ENCODE measurements at regions not wholly inside any gene's neighbourhood (a gene's known extent, or its start where the extent isn't known, plus 50 kb on each side); places are given as distances from the start of the nearest gene placed in this dataset.

DNA sequence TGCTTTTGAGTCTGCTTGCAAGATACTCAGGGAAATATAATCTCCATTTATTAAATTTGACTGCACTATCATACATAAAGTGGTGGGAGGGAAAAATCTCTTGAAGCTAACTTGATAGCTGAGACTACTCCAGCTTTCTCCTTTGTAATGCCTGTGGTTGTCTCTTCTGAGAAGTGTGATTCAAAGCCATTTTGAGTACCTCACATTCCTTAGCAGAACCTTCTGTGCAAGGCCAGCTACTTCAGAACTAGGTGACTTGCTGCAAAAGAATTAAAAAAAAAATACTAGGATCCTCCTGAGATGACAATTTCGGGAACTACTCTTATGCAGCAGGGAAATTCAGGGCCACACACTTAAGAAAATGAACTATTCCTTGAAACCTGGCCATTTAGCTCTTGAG, 294.8 kb downstream of the MDFIC start:
- no peaks in the 10 kb centered on the region for H3K4me1 ChIP-seq

DNA sequence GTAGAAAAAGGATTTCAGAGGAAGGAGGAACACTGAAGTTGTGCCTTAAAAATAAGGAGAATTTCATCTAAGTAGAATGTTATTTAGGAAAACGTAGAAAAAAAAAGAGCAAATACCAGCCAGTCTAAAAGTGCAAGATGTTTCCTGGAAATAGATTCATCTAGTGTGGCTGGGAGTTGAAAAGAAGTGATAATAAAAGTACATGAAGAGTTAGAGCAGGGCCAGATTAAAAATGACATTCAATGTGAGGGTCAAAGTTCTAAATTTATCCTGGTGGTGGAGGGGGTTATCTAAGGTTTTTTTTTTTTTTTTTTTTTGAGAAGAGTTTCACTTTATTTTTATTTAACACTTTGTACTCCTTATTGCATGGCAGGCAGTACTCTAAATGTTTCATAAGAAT, 289.3 kb downstream of the MDFIC start:
- no peaks in the 10 kb centered on the region for H3K4me1 ChIP-seq
- no peak overlapping the region for H3K27ac ChIP-seq
- Mint-ChIP-seq H3K9me3 (peaks cover 5% of the 10 kb centered on the region), H3K27ac (no peak overlapping the region), H3K36me3 (peaks cover 4% of the 10 kb centered on the region), H3K27me3 (ENCODE audit: insufficient read depth, low read depth) (peaks cover 3% of the 10 kb centered on the region), H3K4me1 (no peaks in the 10 kb centered on the region), H3K4me3 (no peak overlapping the region)
- TF ChIP-seq EZH2 (IDR thresholded peaks at IDR 0.05) (no peak), EZH2phosphoT487 (IDR thresholded peaks at IDR 0.05) (no peak), CTCF (IDR thresholded peaks at IDR 0.05) (no peak)
- H4K20me1 ChIP-seq (ENCODE audit: low read depth) = no peaks in the 10 kb centered on the region
- no peaks in the 10 kb centered on the region for H3K36me3 ChIP-seq
- no peaks in the 10 kb centered on the region for H3K79me2 ChIP-seq (ENCODE audit: low read depth)
- no peaks in the 10 kb centered on the region for H3F3A ChIP-seq (ENCODE audit: low read depth)
- H3K27me3 ChIP-seq = no peaks in the 10 kb centered on the region
- DNase-seq (ENCODE audit: low spot score) = no peak
- no peaks in the 10 kb centered on the region for H3K9me3 ChIP-seq (ENCODE audit: low read depth)
- no peak overlapping the region for H3K9ac ChIP-seq
- H3K4me2 ChIP-seq = no peak overlapping the region
- no peak overlapping the region for H2AFZ ChIP-seq (replicated peaks)
- H3K4me3 ChIP-seq = no peak overlapping the region

More for the DNA sequence above, 294.8 kb downstream of the MDFIC start:
- Histone ChIP-seq H4K20me1 (ENCODE audit: low read depth) (no peaks in the 10 kb centered on the region), H3K9me3 (ENCODE audit: low read depth) (no peaks in the 10 kb centered on the region), H3K4me2 (no peak overlapping the region), H3K4me3 (no peak overlapping the region), H3K27ac (no peak overlapping the region), H3F3A (ENCODE audit: low read depth) (no peaks in the 10 kb centered on the region), H3K36me3 (no peaks in the 10 kb centered on the region), H3K27me3 (peaks cover 36% of the 10 kb centered on the region), H3K9ac (no peak overlapping the region), H3K79me2 (ENCODE audit: low read depth) (no peaks in the 10 kb centered on the region), H2AFZ (replicated peaks) (no peak overlapping the region)
- TF ChIP-seq EZH2phosphoT487 (IDR thresholded peaks at IDR 0.05) (no peak), CTCF (IDR thresholded peaks at IDR 0.05) (no peak), EZH2 (IDR thresholded peaks at IDR 0.05) (no peak)
- Mint-ChIP-seq H3K27ac (no peak overlapping the region), H3K4me1 (peaks cover 2% of the 10 kb centered on the region), H3K4me3 (no peak overlapping the region), H3K9me3 (no peaks in the 10 kb centered on the region), H3K27me3 (ENCODE audit: insufficient read depth, low read depth) (no peaks in the 10 kb centered on the region), H3K36me3 (no peaks in the 10 kb centered on the region)
- no peak for DNase-seq (ENCODE audit: low spot score)

DNA sequence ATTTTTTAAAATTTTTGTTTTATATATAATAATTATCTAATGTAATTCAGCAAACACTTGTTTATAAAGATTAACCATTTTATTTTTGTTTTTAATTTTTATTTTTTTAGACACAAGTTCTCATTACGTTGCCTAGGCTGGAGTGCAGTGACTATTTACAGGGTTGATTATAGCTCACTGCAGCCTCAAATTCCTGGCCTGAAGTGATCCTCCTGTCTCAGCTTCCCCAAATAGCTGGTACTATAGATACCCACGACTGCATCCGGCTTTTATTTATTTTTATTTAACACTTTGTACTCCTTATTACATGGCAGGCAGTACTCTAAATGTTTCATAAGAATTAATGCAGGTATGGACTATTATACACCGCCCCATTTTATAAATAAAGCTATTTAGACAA, 288.7 kb downstream of the MDFIC start:
- peaks cover 4% of the 10 kb centered on the region for H3K36me3 Mint-ChIP-seq
- Histone ChIP-seq H3K4me1 (no peaks in the 10 kb centered on the region), H3K36me3 (no peaks in the 10 kb centered on the region), H3K27me3 (no peaks in the 10 kb centered on the region), H4K20me1 (ENCODE audit: low read depth) (no peaks in the 10 kb centered on the region), H3K79me2 (ENCODE audit: low read depth) (no peaks in the 10 kb centered on the region), H3K4me3 (no peak overlapping the region), H3F3A (ENCODE audit: low read depth) (no peaks in the 10 kb centered on the region), H2AFZ (replicated peaks) (no peak overlapping the region), H3K9ac (no peak overlapping the region), H3K27ac (no peak overlapping the region), H3K9me3 (ENCODE audit: low read depth) (no peaks in the 10 kb centered on the region), H3K4me2 (no peak overlapping the region)
- H3K27ac Mint-ChIP-seq = no peak overlapping the region
- H3K4me3 Mint-ChIP-seq = no peak overlapping the region
- no peaks in the 10 kb centered on the region for H3K4me1 Mint-ChIP-seq
- DNase-seq (ENCODE audit: low spot score) = no peak
- H3K27me3 Mint-ChIP-seq (ENCODE audit: insufficient read depth, low read depth) = peaks cover 3% of the 10 kb centered on the region
- TF ChIP-seq EZH2 (IDR thresholded peaks at IDR 0.05) = no peak
- TF ChIP-seq CTCF (IDR thresholded peaks at IDR 0.05) = no peak
- no peak for TF ChIP-seq EZH2phosphoT487 (IDR thresholded peaks at IDR 0.05)
- peaks cover 10% of the 10 kb centered on the region for H3K9me3 Mint-ChIP-seq
